NCI-H524 treated with DMSO at 0.1 percent for 48 hours (cell line): ENCODE measurements at regions not wholly inside any gene's neighbourhood (a gene's known extent, or its start where the extent isn't known, plus 50 kb on each side); places are given as distances from the start of the nearest gene placed in this dataset.
"Not testable (repeated sequence)": the region's sequence is repeated elsewhere in the genome, so short reads cannot be mapped to it uniquely, and the experiment has no call there.

Experiments
- DNase-seq: peaks from one replicate; lab custom pipeline; 2025; lab: John Stamatoyannopoulos, UW

DNA sequence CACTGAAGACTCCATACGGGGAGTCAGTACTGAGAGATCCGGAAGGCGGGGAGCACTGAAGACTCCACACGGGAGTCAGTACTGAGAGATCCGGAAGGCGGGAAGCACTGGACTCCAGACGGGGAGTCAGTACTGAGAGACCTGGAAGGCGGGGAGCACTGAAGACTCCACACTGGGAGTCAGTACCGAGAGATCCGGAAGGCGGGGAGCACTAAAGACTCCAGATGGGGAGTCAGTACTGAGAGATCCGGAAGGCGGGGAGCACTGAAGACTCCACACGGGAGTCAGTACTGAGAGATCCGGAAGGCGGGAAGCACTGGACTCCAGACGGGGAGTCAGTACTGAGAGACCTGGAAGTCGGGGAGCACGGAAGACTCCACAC, 77.2 kb downstream of the DLL1 start:
- not testable (repeated sequence) for DNase-seq

GRCh38 chr6:170212956-170213636, 77.8 kb downstream of the DLL1 start:
- no peak for DNase-seq

- DNase-seq: no peak
Measured at GRCh38 chr6:170212051-170212756, 78.7 kb downstream of the DLL1 start.

DNA sequence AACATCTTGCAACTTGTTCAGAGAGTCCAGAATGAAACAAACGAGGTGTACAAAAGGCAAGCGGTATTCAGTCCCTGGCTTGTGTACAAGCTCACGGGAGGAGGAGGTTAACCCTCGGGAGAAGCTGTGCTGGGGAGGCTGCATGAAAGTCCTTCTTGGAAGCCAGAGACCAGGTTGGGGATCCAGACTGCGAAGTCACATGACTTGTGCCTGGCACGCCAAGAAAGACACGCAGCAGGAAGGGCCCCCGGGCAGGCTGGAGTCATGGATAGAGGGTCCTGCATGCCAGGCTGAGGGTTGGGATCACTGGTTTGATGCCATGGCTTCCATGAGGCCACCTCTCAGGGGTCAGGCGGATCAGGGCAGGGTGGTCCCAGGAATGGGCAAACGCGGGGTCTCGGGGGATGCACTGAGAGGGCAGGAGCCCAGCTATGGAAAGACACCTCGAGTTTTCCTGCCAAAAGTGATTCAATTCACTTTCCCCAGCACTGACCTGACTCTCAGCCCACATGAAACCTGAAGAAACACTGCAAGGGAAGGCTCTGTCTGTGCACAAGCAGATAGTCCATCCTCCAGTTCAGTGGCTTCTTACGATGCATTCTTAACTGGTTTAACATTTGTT, 79.4 kb downstream of the DLL1 start:
- no peak for DNase-seq

- no peak for DNase-seq
Measured at GRCh38 chr6:170210651-170211403, 80.1 kb downstream of the DLL1 start.

GRCh38 chr6:170210026-170210390, 80.9 kb downstream of the DLL1 start:
- DNase-seq: no peak

- no peak for DNase-seq
Measured at GRCh38 chr6:170209354-170210025, 81.4 kb downstream of the DLL1 start.

DNA sequence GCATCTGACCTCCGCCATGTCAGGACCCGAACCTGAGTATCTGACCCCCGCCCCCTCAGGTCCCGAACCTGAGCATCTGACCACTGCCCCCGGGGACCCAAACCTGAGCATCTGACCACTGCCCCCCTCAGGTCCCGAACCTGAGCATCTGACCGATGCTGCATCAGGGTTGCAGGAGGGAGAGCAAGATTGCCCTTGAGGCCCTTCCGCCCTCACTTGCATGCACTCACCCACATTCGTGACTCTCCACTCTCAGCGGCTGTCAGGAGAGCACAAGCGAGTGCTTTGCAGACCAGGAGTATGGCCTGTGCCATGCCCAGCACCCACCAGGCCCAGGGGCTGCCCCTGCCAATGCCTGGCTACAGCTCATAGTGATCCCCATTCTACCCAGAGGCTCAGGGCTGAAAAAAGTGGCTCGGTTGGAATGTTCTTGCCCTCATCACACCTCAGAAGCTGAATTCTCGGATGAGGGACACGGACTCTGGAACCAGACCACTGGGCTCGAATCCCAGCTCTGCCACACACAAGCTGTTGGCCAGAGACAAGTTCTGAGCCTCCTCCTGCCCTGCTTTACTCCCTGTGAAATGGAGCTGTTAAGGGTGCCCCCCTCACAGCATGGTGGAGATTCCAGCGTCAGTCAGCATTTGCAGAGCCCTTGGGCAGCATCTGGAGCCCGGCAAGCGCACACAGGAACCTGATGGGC, 82.1 kb downstream of the DLL1 start:
- DNase-seq: no peak

DNA sequence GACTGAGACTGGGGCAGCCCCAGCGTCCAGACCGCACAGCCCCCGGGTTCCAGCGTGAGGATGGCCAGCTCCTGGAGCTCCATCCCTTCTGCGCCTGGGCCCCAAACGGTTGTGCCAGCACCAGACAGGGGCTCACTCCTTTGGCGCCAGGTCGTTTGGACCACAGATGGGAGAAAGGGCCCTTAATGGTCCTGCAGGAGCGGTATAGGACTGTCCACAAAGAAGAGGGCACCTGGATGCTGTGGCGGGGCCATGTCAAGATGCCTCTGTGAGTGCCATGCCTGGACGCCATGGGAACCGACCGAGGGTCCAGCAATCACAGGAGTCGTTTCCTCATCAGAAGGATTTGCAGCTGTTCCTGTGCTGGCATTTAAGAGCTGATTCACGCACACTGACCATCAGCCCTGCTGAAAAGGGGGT, 82.7 kb downstream of the DLL1 start:
- no peak for DNase-seq

- no peak for DNase-seq
Measured at GRCh38 chr6:170207586-170208181, 83.2 kb downstream of the DLL1 start.

- DNase-seq: no peak
Measured at GRCh38 chr6:170206851-170207431, 83.9 kb downstream of the DLL1 start.

GRCh38 chr6:170206317-170206621, 84.6 kb downstream of the DLL1 start:
- DNase-seq: no peak

DNA sequence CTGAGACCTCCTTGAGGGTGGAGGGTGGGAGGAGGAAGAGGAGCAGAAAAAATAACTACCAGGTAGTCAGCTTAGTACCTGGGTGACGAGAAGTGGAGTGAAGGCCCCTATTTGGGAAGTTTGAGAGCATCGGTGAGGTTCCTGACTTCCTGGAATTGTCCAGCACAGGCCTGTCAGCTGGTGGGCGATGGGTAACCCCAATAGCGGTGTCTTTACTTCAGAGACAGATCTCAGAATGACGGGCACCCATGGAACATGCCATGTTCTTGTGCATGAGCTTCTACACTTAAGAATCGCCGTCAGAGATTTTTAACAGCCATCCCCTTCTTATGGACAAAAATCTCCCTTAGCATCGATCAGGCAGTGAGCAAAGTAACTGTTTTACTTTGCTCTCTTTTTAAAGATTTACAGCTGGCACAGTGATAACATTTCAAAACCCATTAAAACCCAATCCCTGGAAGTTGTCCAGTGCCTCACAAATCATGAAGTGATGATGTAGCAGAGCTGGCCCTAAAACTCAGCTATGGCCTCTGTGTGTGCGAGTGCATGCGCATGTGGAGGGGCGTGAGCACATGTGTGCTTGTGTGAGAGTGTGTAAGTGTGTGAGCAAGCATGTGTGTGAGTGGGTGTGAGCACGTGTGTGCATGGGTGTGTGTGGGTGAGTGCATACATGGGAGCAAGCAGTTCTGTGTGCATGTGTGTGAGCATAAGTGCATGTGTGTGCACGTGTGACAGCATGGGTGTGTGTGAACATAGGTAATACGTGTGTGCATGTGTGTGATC, 85.2 kb downstream of the DLL1 start:
- DNase-seq: no peak

GRCh38 chr6:170205126-170205525, 85.8 kb downstream of the DLL1 start:
- DNase-seq: no peak

- no peak for DNase-seq
Measured at GRCh38 chr6:170203212-170203611, 87.7 kb downstream of the DLL1 start.

DNA sequence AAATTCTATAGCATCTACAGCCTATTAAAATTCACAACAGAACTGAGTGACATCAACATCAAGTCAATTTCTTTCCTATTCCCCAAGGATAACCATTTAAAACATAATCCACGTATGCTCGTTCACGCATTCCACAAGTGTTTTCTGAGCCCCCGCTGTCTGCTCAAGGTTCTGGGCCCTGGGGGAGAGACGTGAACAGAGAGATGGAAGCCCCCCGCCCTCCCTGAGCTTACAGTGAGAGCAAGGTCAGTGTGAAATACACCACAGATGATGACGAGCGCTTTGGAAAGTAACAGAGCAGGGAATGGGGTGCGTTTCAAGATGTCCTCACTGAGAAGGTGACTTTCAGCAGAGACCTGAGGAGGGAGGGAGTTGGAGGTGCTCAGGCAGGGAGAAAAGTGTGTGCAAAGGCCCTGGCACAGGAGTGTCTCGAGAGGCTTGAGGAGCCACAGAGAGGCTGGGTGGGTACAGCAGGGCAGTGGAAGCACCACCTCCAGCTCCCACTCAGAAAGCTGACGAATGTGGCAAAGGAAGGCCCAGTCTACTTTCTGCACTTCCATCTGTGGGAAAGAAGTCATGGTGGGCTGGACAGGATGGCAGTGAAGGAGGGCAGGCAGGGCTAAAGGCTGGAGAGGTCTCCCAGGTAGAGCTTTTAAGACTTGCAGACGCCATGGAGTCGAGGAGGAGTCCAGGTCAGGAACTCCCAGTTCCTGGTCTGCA, 88.3 kb downstream of the DLL1 start:
- DNase-seq: no peak

- DNase-seq: no peak
Measured at GRCh38 chr6:170201361-170201760, 89.5 kb downstream of the DLL1 start.

DNA sequence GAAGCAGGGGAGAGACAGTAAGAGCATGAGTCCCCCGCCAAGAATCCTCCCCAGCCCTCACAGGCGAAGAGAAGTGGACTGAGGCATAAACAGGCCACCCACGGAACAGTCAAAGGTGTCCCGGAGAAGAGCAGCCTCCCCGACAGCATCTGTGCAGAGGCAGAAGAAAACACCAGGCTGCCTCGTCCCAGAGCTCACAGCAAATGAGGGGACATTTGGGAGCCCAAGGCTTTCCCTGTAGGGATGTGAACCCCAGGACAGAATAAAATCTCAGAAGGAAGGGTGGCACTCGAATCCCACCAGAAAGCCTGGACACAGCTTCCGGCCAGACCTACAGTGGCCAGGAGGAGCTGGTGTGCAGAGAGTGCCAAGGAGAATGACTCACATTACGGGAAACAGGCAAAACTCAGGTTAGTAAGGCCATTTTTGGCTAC, 90.4 kb downstream of the DLL1 start:
- no peak for DNase-seq

DNA sequence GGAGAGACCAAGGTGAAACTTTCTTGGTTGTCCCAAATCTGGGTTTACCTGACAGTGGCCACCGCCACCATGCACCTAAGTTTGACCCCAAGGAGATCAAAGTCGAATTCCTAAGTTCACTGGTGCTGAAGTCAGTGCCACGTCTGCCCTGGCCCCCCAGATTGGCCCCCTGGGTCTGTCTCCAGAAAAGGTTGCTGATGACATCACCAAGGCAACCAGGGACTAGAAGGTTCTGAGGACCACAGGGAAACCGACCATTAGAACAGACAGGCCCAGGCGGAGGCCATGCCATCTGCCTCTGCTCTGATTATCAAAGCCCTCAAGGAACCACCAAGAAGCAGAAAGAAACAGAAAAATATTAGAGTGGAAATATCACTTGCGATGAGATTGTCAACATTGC, 91.2 kb downstream of the DLL1 start:
- no peak for DNase-seq
